ENCODE measurements at regions not wholly inside any gene's neighbourhood (a gene's known extent, or its start where the extent isn't known, plus 50 kb on each side); places are given as distances from the start of the nearest gene placed in this dataset.
A peak's percentile ranks its signal among the peaks of the same experiment; 100 is the strongest.

GRCh38 chr2:118665784-118666529 is 181.5 kb downstream of the EN1 start:
- no peak for DNase-seq (ENCODE audit: low spot score)

DNA sequence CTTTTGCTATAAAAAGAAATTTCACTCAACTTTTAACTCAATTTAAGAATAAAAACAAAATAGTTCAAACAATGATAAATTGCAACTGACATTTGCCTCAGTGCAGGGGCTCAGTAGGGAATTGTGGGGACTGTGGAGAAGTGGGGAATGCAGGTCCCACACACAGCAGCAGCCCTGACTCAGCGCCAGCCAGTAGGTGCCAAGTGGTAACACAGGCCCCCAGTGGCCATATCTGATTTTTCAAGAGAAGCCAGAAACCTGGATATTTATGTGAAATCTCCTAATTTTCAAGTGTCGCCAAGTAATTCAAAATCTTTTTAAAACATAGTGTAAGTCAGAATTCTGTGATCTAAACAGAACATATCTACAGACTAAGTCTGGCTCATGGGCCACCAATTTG is 186.3 kb downstream of the EN1 start:
- peak; percentile 22 for DNase-seq (ENCODE audit: low spot score)

GRCh38 chr2:118658596-118659198 is 188.8 kb downstream of the EN1 start:
- no peak for DNase-seq (ENCODE audit: low spot score)

GRCh38 chr2:118657466-118657865 is 190.0 kb downstream of the EN1 start:
- no peak for DNase-seq (ENCODE audit: low spot score)

GRCh38 chr2:118654945-118655344 is 192.5 kb downstream of the EN1 start:
- DNase-seq (ENCODE audit: low spot score): no peak

DNA sequence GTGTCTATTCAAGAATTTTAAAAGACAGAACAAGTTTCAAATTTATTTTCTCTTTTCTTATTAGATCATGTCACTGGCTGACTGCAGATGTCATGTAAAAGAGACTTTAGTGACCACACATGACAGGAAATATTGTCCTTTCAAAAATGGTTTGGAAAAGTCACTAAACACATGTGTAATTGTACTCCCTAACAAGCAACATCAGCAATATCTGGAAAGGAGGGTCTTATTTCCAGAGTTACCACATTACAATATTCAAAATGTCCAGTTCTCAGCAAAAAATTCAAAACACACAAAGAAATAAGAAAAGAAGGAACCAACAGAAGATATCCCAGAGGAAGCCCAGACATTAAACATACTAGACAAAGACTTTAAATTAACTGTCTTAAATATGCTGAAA is 197.1 kb downstream of the EN1 start:
- no peak for DNase-seq (ENCODE audit: low spot score)

DNA sequence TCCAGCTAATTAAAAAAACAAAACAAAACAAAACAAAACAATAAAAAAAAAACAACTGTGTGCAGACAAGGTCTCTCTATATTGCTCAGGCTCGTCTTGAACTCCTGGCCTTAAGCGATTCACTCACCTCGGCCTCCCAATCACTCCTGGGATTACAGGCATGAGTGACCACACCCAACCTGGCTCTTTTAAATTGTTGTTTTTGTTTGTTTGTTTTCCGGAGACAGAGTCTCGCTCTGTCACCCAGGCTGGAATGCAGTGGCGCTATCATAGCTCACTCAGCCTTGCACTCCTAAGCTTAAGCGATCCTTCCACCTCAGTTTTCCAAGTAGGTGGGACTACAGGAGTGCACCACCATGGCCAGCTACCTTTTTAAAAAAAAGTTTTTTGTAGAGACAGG is 201.6 kb downstream of the EN1 start:
- DNase-seq (ENCODE audit: low spot score): no peak

GRCh38 chr2:118644190-118644589 is 203.3 kb downstream of the EN1 start:
- no peak for DNase-seq (ENCODE audit: low spot score)

- DNase-seq (ENCODE audit: low spot score): no peak
Measured at GRCh38 chr2:118643294-118643693, 204.2 kb downstream of the EN1 start.

- DNase-seq (ENCODE audit: low spot score): no peak
Measured at GRCh38 chr2:118642501-118642900, 204.9 kb downstream of the EN1 start.

DNA sequence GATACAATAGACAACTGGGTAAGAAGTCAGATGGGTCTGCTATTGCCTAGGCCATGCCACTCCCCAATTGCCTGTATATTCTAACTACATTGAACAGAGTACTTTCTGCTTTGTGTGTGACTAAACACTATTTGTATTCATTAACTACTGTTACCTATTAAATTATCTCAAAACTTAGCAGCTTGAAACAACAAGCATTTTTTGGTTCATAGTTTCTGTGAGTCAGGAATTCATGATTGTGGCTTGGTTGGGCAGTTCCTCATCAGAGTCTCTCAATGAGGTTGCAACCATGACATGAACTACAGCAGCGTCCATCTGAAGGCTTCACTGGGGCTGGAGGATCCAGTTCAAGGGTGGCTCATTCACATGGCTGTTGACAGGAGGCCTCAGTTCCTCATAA is 205.7 kb downstream of the EN1 start:
- no peak for DNase-seq (ENCODE audit: low spot score)

DNA sequence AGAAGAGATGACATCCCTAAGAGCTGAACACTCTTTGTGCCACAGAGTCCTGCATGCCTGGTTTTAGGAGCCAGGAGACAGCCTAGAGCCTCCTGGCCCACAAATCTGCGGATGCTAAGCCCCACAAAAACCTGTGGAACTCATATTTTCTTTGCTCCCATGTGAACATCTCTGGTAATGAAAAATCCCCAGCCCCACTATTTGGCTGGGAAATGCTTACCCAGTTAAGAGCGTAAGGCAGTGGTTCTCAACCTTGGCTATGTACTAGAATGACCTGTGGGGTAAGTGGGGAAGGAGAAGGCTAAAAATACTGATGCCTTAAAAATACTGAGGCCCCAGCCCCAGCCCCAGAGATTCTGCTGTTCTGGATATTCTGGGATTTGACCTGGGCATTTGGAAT is 208.1 kb downstream of the EN1 start:
- DNase-seq (ENCODE audit: low spot score): no peak

DNA sequence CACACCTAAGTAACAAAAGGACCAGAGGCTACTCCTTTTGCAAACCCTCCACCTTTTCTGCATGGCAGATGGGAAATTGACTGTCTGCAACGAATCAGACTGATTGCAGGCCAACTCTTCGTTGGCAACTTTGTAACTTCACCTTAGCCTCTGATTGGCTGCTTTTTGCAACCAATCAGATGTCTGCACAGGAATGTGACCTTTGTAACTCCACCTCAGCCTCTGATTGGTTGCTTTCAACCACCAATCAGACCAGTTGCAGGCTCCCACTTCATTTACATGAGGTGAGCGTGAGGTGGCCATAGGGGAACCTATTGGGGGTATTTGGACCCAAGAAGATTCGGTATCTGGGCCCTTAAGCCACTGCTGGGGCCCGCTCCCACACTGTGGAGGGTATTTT is 209.0 kb downstream of the EN1 start:
- no peak for DNase-seq (ENCODE audit: low spot score)

GRCh38 chr2:118635891-118636290 is 211.6 kb downstream of the EN1 start:
- DNase-seq (ENCODE audit: low spot score): no peak

DNA sequence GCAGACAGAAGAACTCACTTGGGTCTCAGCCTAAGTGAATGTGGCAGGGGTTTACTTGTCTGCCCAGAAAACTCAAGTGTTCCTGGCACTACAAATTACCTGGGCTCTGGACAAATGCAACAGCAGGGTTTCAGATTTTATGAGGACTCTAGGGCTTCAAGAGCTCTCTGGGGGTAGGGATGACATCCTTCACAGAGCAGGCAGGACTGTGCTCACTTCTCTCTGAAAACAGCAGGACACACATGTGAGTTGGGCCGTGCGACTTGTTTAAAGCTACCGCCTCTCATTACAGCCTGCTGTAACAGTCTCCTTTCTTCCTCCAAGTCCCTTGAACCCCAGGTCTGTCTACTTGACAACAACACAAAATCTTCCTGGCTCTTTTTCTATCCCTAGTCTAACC is 212.6 kb downstream of the EN1 start:
- DNase-seq (ENCODE audit: low spot score): no peak

DNA sequence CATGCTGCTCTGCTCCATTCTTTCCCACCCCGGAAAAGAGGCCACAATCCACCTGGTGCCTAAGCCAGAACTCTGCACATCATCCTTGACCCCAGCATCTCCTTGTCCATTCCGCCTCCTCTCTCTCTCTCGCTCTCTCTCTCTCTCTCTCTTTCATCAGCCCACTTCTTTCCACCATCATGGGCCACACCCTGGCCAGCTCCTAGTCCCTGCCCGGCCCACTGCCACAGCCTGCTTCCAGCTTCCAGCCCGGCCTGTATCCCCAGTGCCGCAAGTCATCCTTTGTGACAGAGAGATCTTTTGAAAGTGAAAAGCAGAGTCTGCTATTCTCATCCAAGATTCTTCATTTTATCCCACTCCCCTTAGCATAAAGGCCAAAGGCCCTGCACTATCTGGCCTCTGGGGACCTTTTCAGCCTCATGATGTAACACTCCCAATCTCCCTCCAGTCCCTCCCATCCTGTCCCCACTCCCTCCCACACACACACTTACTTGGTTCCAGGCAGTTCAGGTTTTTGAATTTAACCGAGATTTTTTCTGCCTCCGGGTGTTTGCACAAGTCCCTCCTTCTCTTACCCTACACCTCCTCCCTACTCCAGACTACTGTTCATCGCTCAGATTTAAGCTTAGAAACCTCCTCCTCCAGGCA is 214.0 kb downstream of the EN1 start:
- DNase-seq (ENCODE audit: low spot score): no peak

- DNase-seq (ENCODE audit: low spot score): no peak
Measured at GRCh38 chr2:118632921-118633320, 214.5 kb downstream of the EN1 start.

DNA sequence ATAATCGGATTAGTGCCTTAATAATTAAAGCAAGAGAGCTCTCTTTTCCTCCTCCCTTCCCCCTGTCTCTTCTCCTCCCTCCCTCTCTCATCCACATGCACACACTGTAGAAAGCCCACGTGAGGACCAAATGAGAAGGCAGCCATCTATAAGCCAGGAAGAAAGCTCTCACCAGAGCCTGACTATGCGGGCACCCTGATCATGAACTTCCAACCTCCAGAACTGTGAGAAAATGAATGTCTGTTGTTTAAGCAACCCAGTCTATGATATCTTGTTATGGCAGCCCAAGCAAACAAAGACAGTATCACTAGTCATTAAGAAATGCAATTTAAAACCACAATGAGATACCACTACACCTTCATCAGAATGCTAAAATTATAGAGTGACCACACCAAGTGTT is 220.3 kb downstream of the EN1 start:
- DNase-seq (ENCODE audit: low spot score): no peak

GRCh38 chr2:118622913-118623312 is 224.5 kb downstream of the EN1 start:
- no peak for DNase-seq (ENCODE audit: low spot score)

GRCh38 chr2:118622108-118622507 is 225.3 kb downstream of the EN1 start:
- DNase-seq (ENCODE audit: low spot score): no peak

DNA sequence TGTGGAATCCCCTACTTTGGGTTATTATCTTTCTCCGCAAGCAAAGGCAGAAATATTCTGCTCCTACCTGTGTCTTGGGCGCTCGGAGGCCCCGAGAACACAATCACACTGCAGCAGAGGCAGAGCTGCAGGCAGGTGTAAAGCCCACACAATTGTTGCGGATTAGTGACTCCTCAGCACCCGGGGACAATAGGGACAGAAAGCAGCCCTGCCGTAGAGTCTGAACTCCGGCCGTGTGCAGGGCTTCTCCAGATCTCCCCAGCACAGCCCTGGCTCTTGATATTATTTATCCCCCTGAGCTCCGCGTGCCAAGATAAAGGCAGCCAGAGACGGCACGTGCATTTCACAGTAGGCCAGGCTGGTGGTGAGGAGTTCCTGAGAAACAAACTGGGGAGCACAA is 229.2 kb downstream of the EN1 start:
- no peak for DNase-seq (ENCODE audit: low spot score)

GRCh38 chr2:118616432-118616831 is 231.0 kb downstream of the EN1 start:
- DNase-seq (ENCODE audit: low spot score): no peak

GRCh38 chr2:118614841-118615271 is 232.6 kb downstream of the EN1 start:
- DNase-seq (ENCODE audit: low spot score): no peak

All from H4 (cell line).